PC-3 (cell line): ENCODE measurements at regions not wholly inside any gene's neighbourhood (a gene's known extent, or its start where the extent isn't known, plus 50 kb on each side); places are given as distances from the start of the nearest gene placed in this dataset.
"Not testable (repeated sequence)": the region's sequence is repeated elsewhere in the genome, so short reads cannot be mapped to it uniquely, and the experiment has no call there.

Experiments used
- ATAC-seq: fragments of 200-7000 bp; cut with Tn5 transposase; 2 replicates; pipeline ENCODE4 v1.9.1; 2020; ENCODE audit warnings: mild to moderate bottlenecking, moderate library complexity
- BruUV-seq: library from RNA; stranded (reverse); fragments of 400-500 nt; replicated peaks from 2 replicates; lab custom pipeline; 2021; lab: Mats Ljungman, UMichigan
- CTCF ChIA-PET: fragments of 300-600 bp; sonication (Branson Sonifier 250); formaldehyde crosslinking; loops from one replicate; lab custom pipeline; 2022; ENCODE audit warnings: antibody characterized with exemption; lab: Charles Lee
- POLR2A ChIA-PET: fragments of 300-600 bp; sonication (Branson Sonifier 250); formaldehyde crosslinking; loops from one replicate; lab custom pipeline; 2022; ENCODE audit warnings: antibody characterized with exemption; ENCODE audit not compliant: unreplicated experiment; lab: Charles Lee
- DNase-seq: peaks from one replicate; pipeline ENCODE4 v3.0.0-alpha.2; 2015
- H2AFZ ChIP-seq: fragments of 300-600 bp; sonication (generic); 2 replicates; pipeline ENCODE4 v1.6.0; 2016; ENCODE audit warnings: antibody characterized with exemption, low read length
- H3F3A ChIP-seq: fragments of 300-600 bp; sonication (generic); one replicate; pipeline ENCODE4 v1.6.0; 2017; ENCODE audit warnings: antibody characterized with exemption, low read length, control low read depth, mild to moderate bottlenecking; ENCODE audit not compliant: unreplicated experiment
- H3K27ac ChIP-seq: fragments of 300-600 bp; sonication (generic); 2 replicates; pipeline ENCODE4 v1.5.1; 2016; ENCODE audit warnings: mild to moderate bottlenecking, low read length
- H3K27me3 ChIP-seq: fragments of 300-600 bp; sonication (generic); 2 replicates; pipeline ENCODE4 v1.6.1; 2016; ENCODE audit warnings: low read length, mixed read lengths
- H3K36me3 ChIP-seq: fragments of 300-600 bp; sonication (generic); 2 replicates; pipeline ENCODE4 v1.6.1; 2016; ENCODE audit warnings: low read depth, mixed run types, low read length, mixed read lengths
- H3K4me1 ChIP-seq: fragments of 300-600 bp; sonication (generic); 2 replicates; pipeline ENCODE4 v1.5.1; 2016; ENCODE audit warnings: low read length; ENCODE audit not compliant: insufficient read depth
- H3K4me2 ChIP-seq: fragments of 300-600 bp; sonication (generic); 2 replicates; pipeline ENCODE4 v1.6.0; 2016; ENCODE audit warnings: low read length
- H3K4me3 ChIP-seq: fragments of 300-600 bp; sonication (generic); 2 replicates; pipeline ENCODE4 v1.5.1; 2016; ENCODE audit warnings: mild to moderate bottlenecking, low read length, mixed read lengths
- H3K79me2 ChIP-seq: fragments of 300-600 bp; sonication (generic); 2 replicates; pipeline ENCODE4 v1.6.1; 2017; ENCODE audit warnings: low read length, mixed read lengths
- H3K9ac ChIP-seq: fragments of 300-600 bp; sonication (generic); 2 replicates; pipeline ENCODE4 v1.6.0; 2016; ENCODE audit warnings: mild to moderate bottlenecking, low read length
- H3K9me2 ChIP-seq: fragments of 300-600 bp; sonication (generic); replicated peaks from 2 replicates; pipeline ENCODE4 v1.6.1; 2016; ENCODE audit warnings: mixed run types, low read length, mixed read lengths
- H3K9me3 ChIP-seq: fragments of 300-600 bp; sonication (generic); 2 replicates; pipeline ENCODE4 v1.6.1; 2016; ENCODE audit warnings: low read length, mixed read lengths
- H4K20me1 ChIP-seq: fragments of 300-600 bp; sonication (generic); 2 replicates; pipeline ENCODE4 v1.6.1; 2016; ENCODE audit warnings: low read length, mixed read lengths
- EZH2 ChIP-seq: fragments of 300-600 bp; sonication (generic); IDR thresholded peaks from one replicate; pipeline ENCODE4 v1.6.1; 2017; ENCODE audit warnings: antibody characterized with exemption, mild to moderate bottlenecking, low read length; ENCODE audit not compliant: unreplicated experiment
- EZH2phosphoT487 ChIP-seq: fragments of 300-600 bp; sonication (generic); IDR thresholded peaks from 2 replicates; pipeline ENCODE4 v1.6.1; 2018; ENCODE audit warnings: mild to moderate bottlenecking, antibody characterized with exemption, low read length, borderline replicate concordance
- intact Hi-C: fragments of 100-400 bp; cut with micrococcal nuclease; formaldehyde crosslinking; loops from 2 replicates; pipeline ENCODE4 v1.9.0; 2023
- TF ChIP-seq, protein P1 (sequence below): fragments of 300-600 bp; sonication (generic); conservative IDR thresholded peaks from 2 replicates; pipeline ENCODE4 v1.5.1; 2017; ENCODE audit warnings: antibody characterized with exemption, low read depth, mild to moderate bottlenecking, low read length

DNA sequence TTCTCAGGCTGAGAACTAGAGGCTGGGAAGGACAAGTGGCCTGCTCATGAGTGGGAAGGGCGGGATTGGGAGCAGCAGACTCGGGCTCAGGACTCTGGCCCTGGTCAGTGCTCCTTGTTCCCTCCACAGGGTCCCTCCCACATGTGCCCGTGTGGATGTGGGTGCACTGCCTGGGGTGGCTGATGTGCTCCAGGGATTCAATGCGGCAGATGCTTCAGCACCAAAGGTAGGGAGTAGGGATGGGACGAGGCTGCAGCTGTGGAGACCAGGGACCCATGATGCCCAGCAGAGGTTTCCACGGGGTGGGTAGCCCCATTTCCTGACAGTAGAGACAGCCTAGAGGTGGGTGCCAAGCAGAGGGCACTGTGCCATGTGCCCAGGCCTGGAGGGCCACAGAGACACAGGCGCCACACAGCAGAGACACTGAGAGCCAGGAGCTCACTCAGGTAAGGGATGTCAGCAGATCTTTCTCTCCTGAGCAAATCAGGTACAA lies 89.5 kb downstream of the GGTLC2 start:
- H3K9ac ChIP-seq, result no peak overlapping the region
- H3K4me3 ChIP-seq, result no peak overlapping the region
- DNase-seq (no peak), ATAC-seq (no peak)
- H3K4me2 ChIP-seq, result no peak overlapping the region
- no peaks in the 10 kb centered on the region for H3K79me2 ChIP-seq
- H2AFZ ChIP-seq, result no peak overlapping the region
- no peaks in the 10 kb centered on the region for H3K9me3 ChIP-seq
- POLR2A ChIA-PET, result interaction anchor here (0.6 kb wide), 1 partner anchor 1160 kb away, joined by 3 read pairs; the partner anchor contains the start of gene MIF
- H3K27me3 ChIP-seq, result peaks cover 7% of the 10 kb centered on the region; the same call in 1 of the 2 replicates
- no peaks in the 10 kb centered on the region for H3K36me3 ChIP-seq
- no peak overlapping the region for H3K27ac ChIP-seq
- H3K4me1 ChIP-seq, result no peaks in the 10 kb centered on the region
- intact Hi-C loops, result no loop called here
- BruUV-seq, result no TSS peak
- no peaks in the 10 kb centered on the region for H3K9me2 ChIP-seq
- no peaks in the 10 kb centered on the region for H4K20me1 ChIP-seq
- no peaks in the 10 kb centered on the region for H3F3A ChIP-seq
- CTCF ChIA-PET, result no interaction called here
- TF ChIP-seq, protein P1, sequence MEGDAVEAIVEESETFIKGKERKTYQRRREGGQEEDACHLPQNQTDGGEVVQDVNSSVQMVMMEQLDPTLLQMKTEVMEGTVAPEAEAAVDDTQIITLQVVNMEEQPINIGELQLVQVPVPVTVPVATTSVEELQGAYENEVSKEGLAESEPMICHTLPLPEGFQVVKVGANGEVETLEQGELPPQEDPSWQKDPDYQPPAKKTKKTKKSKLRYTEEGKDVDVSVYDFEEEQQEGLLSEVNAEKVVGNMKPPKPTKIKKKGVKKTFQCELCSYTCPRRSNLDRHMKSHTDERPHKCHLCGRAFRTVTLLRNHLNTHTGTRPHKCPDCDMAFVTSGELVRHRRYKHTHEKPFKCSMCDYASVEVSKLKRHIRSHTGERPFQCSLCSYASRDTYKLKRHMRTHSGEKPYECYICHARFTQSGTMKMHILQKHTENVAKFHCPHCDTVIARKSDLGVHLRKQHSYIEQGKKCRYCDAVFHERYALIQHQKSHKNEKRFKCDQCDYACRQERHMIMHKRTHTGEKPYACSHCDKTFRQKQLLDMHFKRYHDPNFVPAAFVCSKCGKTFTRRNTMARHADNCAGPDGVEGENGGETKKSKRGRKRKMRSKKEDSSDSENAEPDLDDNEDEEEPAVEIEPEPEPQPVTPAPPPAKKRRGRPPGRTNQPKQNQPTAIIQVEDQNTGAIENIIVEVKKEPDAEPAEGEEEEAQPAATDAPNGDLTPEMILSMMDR, result no peak
- no peak for TF ChIP-seq EZH2
- TF ChIP-seq EZH2phosphoT487, result no peak

DNA sequence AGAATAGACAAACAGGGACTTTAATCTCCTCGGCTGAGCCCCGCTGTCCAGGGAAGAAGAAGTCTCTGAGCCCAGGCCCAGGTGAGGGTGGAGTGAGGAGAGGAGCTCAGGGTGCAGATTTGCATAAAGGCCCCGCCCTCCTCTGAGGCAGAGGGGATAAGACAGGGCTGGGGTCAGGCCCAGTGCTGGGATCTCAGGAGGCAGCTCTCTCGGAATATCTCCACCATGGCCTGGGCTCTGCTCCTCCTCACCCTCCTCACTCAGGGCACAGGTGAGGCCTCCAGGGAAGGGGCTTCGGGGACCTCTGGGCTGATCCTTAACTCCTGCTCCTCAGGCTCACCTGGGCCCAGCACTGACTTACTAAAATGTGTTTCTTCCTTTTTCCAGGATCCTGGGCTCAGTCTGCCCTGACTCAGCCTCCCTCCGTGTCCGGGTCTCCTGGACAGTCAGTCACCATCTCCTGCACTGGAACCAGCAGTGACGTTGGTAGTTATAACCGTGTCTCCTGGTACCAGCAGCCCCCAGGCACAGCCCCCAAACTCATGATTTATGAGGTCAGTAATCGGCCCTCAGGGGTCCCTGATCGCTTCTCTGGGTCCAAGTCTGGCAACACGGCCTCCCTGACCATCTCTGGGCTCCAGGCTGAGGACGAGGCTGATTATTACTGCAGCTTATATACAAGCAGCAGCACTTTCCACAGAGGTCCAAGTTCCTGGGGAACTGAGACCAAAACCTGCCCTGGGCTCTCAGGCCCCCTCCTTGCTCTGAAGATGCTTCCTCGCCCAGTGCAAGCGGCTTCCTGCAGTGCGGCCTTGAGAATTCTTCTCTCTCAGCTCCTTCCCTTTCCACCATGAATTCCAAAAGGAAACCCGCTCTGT lies 90.2 kb downstream of the GGTLC2 start:
- H3K9ac ChIP-seq, H3K4me1 ChIP-seq, H3K4me3 ChIP-seq, BruUV-seq, H2AFZ ChIP-seq, H4K20me1 ChIP-seq, intact Hi-C loops, H3K79me2 ChIP-seq, POLR2A ChIA-PET, DNase-seq, CTCF ChIA-PET, ATAC-seq, H3K9me3 ChIP-seq, H3K36me3 ChIP-seq, H3K9me2 ChIP-seq, H3K27ac ChIP-seq, H3K4me2 ChIP-seq, H3F3A ChIP-seq: not testable (repeated sequence)
- H3K27me3 ChIP-seq, result peaks cover 11% of the 10 kb centered on the region; the same call in 1 of the 2 replicates

DNA sequence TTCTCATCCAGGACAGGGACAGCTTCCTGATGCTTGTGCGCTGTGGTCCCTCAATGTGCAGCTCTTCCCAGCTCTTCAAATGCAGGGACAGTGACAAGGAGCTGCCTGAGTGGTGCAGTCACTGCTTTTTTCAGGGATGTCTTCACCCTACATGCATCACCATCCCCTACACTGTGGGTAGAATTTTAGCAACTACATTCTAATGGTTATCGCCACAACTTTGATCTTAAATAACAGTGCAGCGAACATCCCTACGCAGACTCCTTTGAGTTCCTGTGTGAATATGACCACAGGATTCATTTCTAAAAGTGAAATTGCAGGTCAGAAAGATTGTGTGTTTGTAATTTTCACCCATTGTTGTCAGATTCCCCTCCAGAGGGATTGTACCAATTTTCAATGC lies 90.9 kb downstream of the GGTLC2 start:
- H3K9me2 ChIP-seq, H3K79me2 ChIP-seq, H3K9ac ChIP-seq, DNase-seq, H2AFZ ChIP-seq, H4K20me1 ChIP-seq, H3K4me3 ChIP-seq, ATAC-seq, H3K4me2 ChIP-seq, H3K4me1 ChIP-seq, POLR2A ChIA-PET, H3K36me3 ChIP-seq, CTCF ChIA-PET, H3K27ac ChIP-seq, H3F3A ChIP-seq, H3K9me3 ChIP-seq, BruUV-seq, intact Hi-C loops: not testable (repeated sequence)
- peaks cover 14% of the 10 kb centered on the region for H3K27me3 ChIP-seq
